ENCODE measurements at regions not wholly inside any gene's neighbourhood (a gene's known extent, or its start where the extent isn't known, plus 50 kb on each side); places are given as distances from the start of the nearest gene placed in this dataset.

GRCh38 chr3:89803711-89804110, 696.3 kb downstream of the EPHA3 start:
- intact Hi-C loops (cut with micrococcal nuclease) = no loop called here
- Mint-ChIP-seq H3K4me3 (no peak overlapping the region), H3K27me3 (ENCODE audit: low read depth) (no peaks in the 10 kb centered on the region), H3K27ac (no peak overlapping the region), H3K36me3 (ENCODE audit: low read depth) (no peaks in the 10 kb centered on the region), H3K9me3 (peaks cover 3% of the 10 kb centered on the region), H3K4me1 (ENCODE audit: low read depth) (no peaks in the 10 kb centered on the region)
- DNase-seq = no peak
- CTCF ChIA-PET = no interaction called here

- Mint-ChIP-seq H3K9me3 (peaks cover 8% of the 10 kb centered on the region), H3K4me1 (ENCODE audit: low read depth) (no peaks in the 10 kb centered on the region), H3K36me3 (ENCODE audit: low read depth) (no peaks in the 10 kb centered on the region), H3K4me3 (no peak overlapping the region), H3K27me3 (ENCODE audit: low read depth) (no peaks in the 10 kb centered on the region), H3K27ac (no peak overlapping the region)
- intact Hi-C loops (cut with micrococcal nuclease) = no loop called here
- CTCF ChIA-PET = no interaction called here
- no peak for DNase-seq
Measured at GRCh38 chr3:89806166-89806565, 698.7 kb downstream of the EPHA3 start.

GRCh38 chr3:89808680-89809197, 701.3 kb downstream of the EPHA3 start:
- H3K9me3 Mint-ChIP-seq = peaks cover 11% of the 10 kb centered on the region
- H3K27ac Mint-ChIP-seq = no peak overlapping the region
- no peaks in the 10 kb centered on the region for H3K27me3 Mint-ChIP-seq (ENCODE audit: low read depth)
- intact Hi-C loops (cut with micrococcal nuclease) = no loop called here
- no peaks in the 10 kb centered on the region for H3K4me1 Mint-ChIP-seq (ENCODE audit: low read depth)
- H3K36me3 Mint-ChIP-seq (ENCODE audit: low read depth) = no peaks in the 10 kb centered on the region
- DNase-seq = no peak
- CTCF ChIA-PET = no interaction called here
- H3K4me3 Mint-ChIP-seq = no peak overlapping the region

- intact Hi-C loops (cut with micrococcal nuclease) = no loop called here
- H3K9me3 Mint-ChIP-seq = peaks cover 11% of the 10 kb centered on the region
- H3K4me1 Mint-ChIP-seq (ENCODE audit: low read depth) = no peaks in the 10 kb centered on the region
Measured at GRCh38 chr3:89813500-89813899, 706.1 kb downstream of the EPHA3 start.

GRCh38 chr3:89841041-89841440, 733.6 kb downstream of the EPHA3 start:
- no peaks in the 10 kb centered on the region for H3K36me3 Mint-ChIP-seq (ENCODE audit: low read depth)
- no peaks in the 10 kb centered on the region for H3K4me1 Mint-ChIP-seq (ENCODE audit: low read depth)
- CTCF ChIA-PET = no interaction called here
- no peaks in the 10 kb centered on the region for H3K27me3 Mint-ChIP-seq (ENCODE audit: low read depth)
- H3K27ac Mint-ChIP-seq = no peak overlapping the region
- intact Hi-C loops (cut with micrococcal nuclease) = no loop called here
- no peak overlapping the region for H3K4me3 Mint-ChIP-seq
- peaks cover 20% of the 10 kb centered on the region for H3K9me3 Mint-ChIP-seq
- DNase-seq = no peak

More at GRCh38 chr3:89813500-89813899, 706.1 kb downstream of the EPHA3 start:
- H3K27ac Mint-ChIP-seq = no peak overlapping the region
- CTCF ChIA-PET = no interaction called here
- no peak overlapping the region for H3K4me3 Mint-ChIP-seq
- H3K27me3 Mint-ChIP-seq (ENCODE audit: low read depth) = no peaks in the 10 kb centered on the region
- H3K36me3 Mint-ChIP-seq (ENCODE audit: low read depth) = no peaks in the 10 kb centered on the region
- DNase-seq = no peak

- Mint-ChIP-seq H3K27me3 (ENCODE audit: low read depth) (no peaks in the 10 kb centered on the region), H3K4me3 (no peak overlapping the region), H3K36me3 (ENCODE audit: low read depth) (no peaks in the 10 kb centered on the region), H3K9me3 (peaks cover 9% of the 10 kb centered on the region), H3K4me1 (ENCODE audit: low read depth) (no peaks in the 10 kb centered on the region), H3K27ac (no peak overlapping the region)
- DNase-seq = no peak
- CTCF ChIA-PET = no interaction called here
- intact Hi-C loops (cut with micrococcal nuclease) = no loop called here
Measured at GRCh38 chr3:89845053-89845452, 737.6 kb downstream of the EPHA3 start.

GRCh38 chr3:89847955-89848354, 740.5 kb downstream of the EPHA3 start:
- intact Hi-C loops (cut with micrococcal nuclease) = no loop called here
- DNase-seq = no peak
- Mint-ChIP-seq H3K4me3 (no peak overlapping the region), H3K4me1 (ENCODE audit: low read depth) (no peaks in the 10 kb centered on the region), H3K27ac (no peak overlapping the region), H3K36me3 (ENCODE audit: low read depth) (no peaks in the 10 kb centered on the region), H3K9me3 (peaks cover 8% of the 10 kb centered on the region), H3K27me3 (ENCODE audit: low read depth) (no peaks in the 10 kb centered on the region)
- CTCF ChIA-PET = no interaction called here

- no peak overlapping the region for H3K27ac Mint-ChIP-seq
- peak; percentile 5 for DNase-seq
Measured at GRCh38 chr3:89851974-89852621, 744.7 kb downstream of the EPHA3 start.

GRCh38 chr3:89859757-89860156, 752.3 kb downstream of the EPHA3 start:
- intact Hi-C loops (cut with micrococcal nuclease) = no loop called here
- Mint-ChIP-seq H3K9me3 (peaks cover 14% of the 10 kb centered on the region), H3K4me1 (ENCODE audit: low read depth) (no peaks in the 10 kb centered on the region), H3K27me3 (ENCODE audit: low read depth) (no peaks in the 10 kb centered on the region), H3K4me3 (no peak overlapping the region), H3K27ac (no peak overlapping the region), H3K36me3 (ENCODE audit: low read depth) (no peaks in the 10 kb centered on the region)
- CTCF ChIA-PET = no interaction called here
- DNase-seq = no peak

More at GRCh38 chr3:89851974-89852621, 744.7 kb downstream of the EPHA3 start:
- CTCF ChIA-PET = no interaction called here
- H3K9me3 Mint-ChIP-seq = peaks cover 10% of the 10 kb centered on the region
- intact Hi-C loops (cut with micrococcal nuclease) = no loop called here
- no peak overlapping the region for H3K4me3 Mint-ChIP-seq
- no peaks in the 10 kb centered on the region for H3K4me1 Mint-ChIP-seq (ENCODE audit: low read depth)
- H3K27me3 Mint-ChIP-seq (ENCODE audit: low read depth) = no peaks in the 10 kb centered on the region
- H3K36me3 Mint-ChIP-seq (ENCODE audit: low read depth) = no peaks in the 10 kb centered on the region

GRCh38 chr3:89867286-89867685, 759.9 kb downstream of the EPHA3 start:
- CTCF ChIA-PET = no interaction called here
- Mint-ChIP-seq H3K4me1 (ENCODE audit: low read depth) (no peaks in the 10 kb centered on the region), H3K4me3 (no peak overlapping the region)

GRCh38 chr3:89876116-89876515, 768.7 kb downstream of the EPHA3 start:
- H3K27me3 Mint-ChIP-seq (ENCODE audit: low read depth) = no peaks in the 10 kb centered on the region
- H3K4me3 Mint-ChIP-seq = no peak overlapping the region
- H3K9me3 Mint-ChIP-seq = peaks cover 4% of the 10 kb centered on the region
- no peaks in the 10 kb centered on the region for H3K4me1 Mint-ChIP-seq (ENCODE audit: low read depth)
- DNase-seq = no peak
- CTCF ChIA-PET = no interaction called here
- intact Hi-C loops (cut with micrococcal nuclease) = no loop called here
- no peak overlapping the region for H3K27ac Mint-ChIP-seq
- H3K36me3 Mint-ChIP-seq (ENCODE audit: low read depth) = peaks cover 2% of the 10 kb centered on the region

More at GRCh38 chr3:89867286-89867685, 759.9 kb downstream of the EPHA3 start:
- Mint-ChIP-seq H3K27me3 (ENCODE audit: low read depth) (no peaks in the 10 kb centered on the region), H3K27ac (no peak overlapping the region), H3K9me3 (peaks cover 12% of the 10 kb centered on the region), H3K36me3 (ENCODE audit: low read depth) (no peaks in the 10 kb centered on the region)
- DNase-seq = no peak
- intact Hi-C loops (cut with micrococcal nuclease) = no loop called here

GRCh38 chr3:89877230-89877629, 769.8 kb downstream of the EPHA3 start:
- DNase-seq = no peak
- intact Hi-C loops (cut with micrococcal nuclease) = no loop called here
- Mint-ChIP-seq H3K27ac (no peak overlapping the region), H3K9me3 (peaks cover 6% of the 10 kb centered on the region), H3K4me3 (no peak overlapping the region), H3K4me1 (ENCODE audit: low read depth) (no peaks in the 10 kb centered on the region), H3K36me3 (ENCODE audit: low read depth) (peaks cover 2% of the 10 kb centered on the region), H3K27me3 (ENCODE audit: low read depth) (no peaks in the 10 kb centered on the region)
- CTCF ChIA-PET = interaction anchor here (0.6 kb wide), 1 partner anchor 99 kb away, joined by 3 read pairs; no protein-coding TSS in a partner anchor

- Mint-ChIP-seq H3K4me3 (no peak overlapping the region), H3K9me3 (peaks cover 11% of the 10 kb centered on the region), H3K36me3 (ENCODE audit: low read depth) (no peaks in the 10 kb centered on the region), H3K4me1 (ENCODE audit: low read depth) (no peaks in the 10 kb centered on the region), H3K27me3 (ENCODE audit: low read depth) (no peaks in the 10 kb centered on the region), H3K27ac (no peak overlapping the region)
- DNase-seq = no peak
- intact Hi-C loops (cut with micrococcal nuclease) = no loop called here
- CTCF ChIA-PET = no interaction called here
Measured at GRCh38 chr3:89889386-89889785, 782.0 kb downstream of the EPHA3 start.
